NOMO-1 treated with DMSO at 0.1 percent for 48 hours (cell line): ENCODE measurements at regions not wholly inside any gene's neighbourhood (a gene's known extent, or its start where the extent isn't known, plus 50 kb on each side); places are given as distances from the start of the nearest gene placed in this dataset.
"Not testable (repeated sequence)": the region's sequence is repeated elsewhere in the genome, so short reads cannot be mapped to it uniquely, and the experiment has no call there.

Experiments
- DNase-seq: peaks from one replicate; lab custom pipeline; 2025; ENCODE audit not compliant: unreplicated experiment; lab: John Stamatoyannopoulos, UW

GRCh38 chr19:28318469-28319179 lies 894.3 kb downstream of the UQCRFS1 start:
- no peak for DNase-seq

- no peak for DNase-seq
Observed at GRCh38 chr19:28316464-28316863, 896.5 kb downstream of the UQCRFS1 start.

- no peak for DNase-seq
Observed at GRCh38 chr19:28314756-28315155, 898.2 kb downstream of the UQCRFS1 start.

GRCh38 chr19:28314287-28314686 lies 898.7 kb downstream of the UQCRFS1 start:
- DNase-seq: no peak

- DNase-seq: no peak
Observed at GRCh38 chr19:28313633-28314032, 899.3 kb downstream of the UQCRFS1 start.

GRCh38 chr19:28312269-28312668 lies 900.7 kb downstream of the UQCRFS1 start:
- no peak for DNase-seq

GRCh38 chr19:28310829-28311228 lies 902.1 kb downstream of the UQCRFS1 start:
- not testable (repeated sequence) for DNase-seq

- no peak for DNase-seq
Observed at GRCh38 chr19:28309070-28309469, 903.9 kb downstream of the UQCRFS1 start.

GRCh38 chr19:28307963-28308362 lies 905.0 kb downstream of the UQCRFS1 start:
- no peak for DNase-seq

GRCh38 chr19:28307487-28307886 lies 905.5 kb downstream of the UQCRFS1 start:
- DNase-seq: no peak

- no peak for DNase-seq
Observed at GRCh38 chr19:28305513-28305912, 907.4 kb downstream of the UQCRFS1 start.

GRCh38 chr19:28303502-28303901 lies 909.4 kb downstream of the UQCRFS1 start:
- no peak for DNase-seq

- DNase-seq: no peak
Observed at GRCh38 chr19:28301961-28302360, 911.0 kb downstream of the UQCRFS1 start.

GRCh38 chr19:28301463-28301862 lies 911.5 kb downstream of the UQCRFS1 start:
- no peak for DNase-seq

GRCh38 chr19:28299649-28300048 lies 913.3 kb downstream of the UQCRFS1 start:
- no peak for DNase-seq

- DNase-seq: no peak
Observed at GRCh38 chr19:28297586-28298157, 915.3 kb downstream of the UQCRFS1 start.

- no peak for DNase-seq
Observed at GRCh38 chr19:28297036-28297435, 915.9 kb downstream of the UQCRFS1 start.

GRCh38 chr19:28296506-28296905 lies 916.4 kb downstream of the UQCRFS1 start:
- no peak for DNase-seq

- DNase-seq: not testable (repeated sequence)
Observed at GRCh38 chr19:28294975-28295374, 918.0 kb downstream of the UQCRFS1 start.

- DNase-seq: no peak
Observed at GRCh38 chr19:28294395-28294794, 918.6 kb downstream of the UQCRFS1 start.

- DNase-seq: no peak
Observed at GRCh38 chr19:28293685-28294084, 919.3 kb downstream of the UQCRFS1 start.

- DNase-seq: no peak
Observed at GRCh38 chr19:28292822-28293500, 920.0 kb downstream of the UQCRFS1 start.
